ENCODE measurements at regions not wholly inside any gene's neighbourhood (a gene's known extent, or its start where the extent isn't known, plus 50 kb on each side); places are given as distances from the start of the nearest gene placed in this dataset.

DNA sequence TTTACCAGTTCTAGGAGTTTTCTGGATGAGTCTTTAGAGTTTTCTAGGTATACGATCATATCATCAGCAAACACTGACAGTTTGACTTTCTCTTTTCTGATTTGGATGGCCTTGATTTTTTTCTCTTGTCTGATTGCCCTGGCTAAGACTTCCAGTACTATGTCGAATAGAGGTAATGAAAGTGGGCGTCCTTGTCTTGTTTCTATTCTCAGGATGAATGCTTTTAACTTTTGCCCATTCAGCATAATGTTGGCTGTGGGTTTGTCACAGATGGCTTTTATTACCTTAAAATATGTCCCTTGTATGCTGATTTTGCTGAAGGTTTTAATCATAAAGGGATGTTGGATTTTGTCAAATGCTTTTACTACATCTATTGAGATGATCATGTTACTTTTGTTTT, 223.2 kb upstream of the COBL start:
- TF ChIP-seq POLR2AphosphoS5 (IDR thresholded peaks at IDR 0.05; ENCODE audit: borderline replicate concordance, low read depth, low read length) (no peak), EZH2 (IDR thresholded peaks at IDR 0.05) (no peak), FOXP2 (optimal IDR thresholded peaks at IDR 0.05; ENCODE audit: control extremely low read depth, extremely low read length, insufficient read depth) (no peak)
